Central memory CD8-positive, alpha-beta T cell (primary cell): ENCODE measurements at regions not wholly inside any gene's neighbourhood (a gene's known extent, or its start where the extent isn't known, plus 50 kb on each side); places are given as distances from the start of the nearest gene placed in this dataset.

Experiments
- ATAC-seq: fragments of 150-1000 bp; cut with Tn5 transposase; replicated peaks from 2 replicates; pipeline ENCODE4 v1.10.0; 2022; ENCODE audit warnings: mild to moderate bottlenecking, moderate FRiP score, moderate number of reproducible peaks; ENCODE audit not compliant: poor library complexity, severe bottlenecking; ENCODE audit errors: extremely low read depth
- DNase-seq, 2 donors: peaks; one replicate each; pipeline ENCODE4 v3.0.0; 2021; ENCODE audit warnings: low spot score in 2 of 2
- H3K27ac Mint-ChIP-seq: one replicate; pipeline ENCODE4 v1.8.0; 2022; ENCODE audit warnings: low read depth, mild to moderate bottlenecking, moderate library complexity, mixed read lengths
- H3K27me3 Mint-ChIP-seq: one replicate; pipeline ENCODE4 v1.8.0; 2022; ENCODE audit warnings: mixed read lengths
- H3K36me3 Mint-ChIP-seq: one replicate; pipeline ENCODE4 v1.8.0; 2022; ENCODE audit warnings: mild to moderate bottlenecking, moderate library complexity, mixed read lengths; ENCODE audit not compliant: insufficient read depth
- H3K4me1 Mint-ChIP-seq: one replicate; pipeline ENCODE4 v1.8.0; 2022; ENCODE audit warnings: mixed read lengths
- H3K4me3 Mint-ChIP-seq: one replicate; pipeline ENCODE4 v1.8.0; 2022; ENCODE audit warnings: mild to moderate bottlenecking, moderate library complexity, mixed read lengths
- H3K9me3 Mint-ChIP-seq: one replicate; pipeline ENCODE4 v1.8.0; 2022; ENCODE audit warnings: mixed read lengths

GRCh38 chr4:79088946-79089691 is 149.9 kb upstream of the PAQR3 start:
- Mint-ChIP-seq H3K9me3 (no peaks in the 10 kb centered on the region), H3K36me3 (no peaks in the 10 kb centered on the region), H3K27ac (no peak overlapping the region), H3K4me3 (no peak overlapping the region), H3K4me1 (no peaks in the 10 kb centered on the region), H3K27me3 (no peaks in the 10 kb centered on the region)
- no peak for DNase-seq
- ATAC-seq = no peak

- H3K4me3 Mint-ChIP-seq = no peak overlapping the region
- H3K27ac Mint-ChIP-seq = no peak overlapping the region
- no peaks in the 10 kb centered on the region for H3K27me3 Mint-ChIP-seq
Measured at GRCh38 chr4:79087071-79087470, 147.8 kb upstream of the PAQR3 start.

GRCh38 chr4:79083406-79084010 is 144.3 kb upstream of the PAQR3 start:
- Mint-ChIP-seq H3K9me3 (no peaks in the 10 kb centered on the region), H3K27me3 (no peaks in the 10 kb centered on the region), H3K4me1 (no peaks in the 10 kb centered on the region), H3K4me3 (no peak overlapping the region), H3K27ac (no peak overlapping the region), H3K36me3 (no peaks in the 10 kb centered on the region)
- ATAC-seq (no peak), DNase-seq (no peak)

More at GRCh38 chr4:79087071-79087470, 147.8 kb upstream of the PAQR3 start:
- Mint-ChIP-seq H3K4me1 (no peaks in the 10 kb centered on the region), H3K36me3 (no peaks in the 10 kb centered on the region), H3K9me3 (no peaks in the 10 kb centered on the region)
- ATAC-seq = no peak
- no peak for DNase-seq

DNA sequence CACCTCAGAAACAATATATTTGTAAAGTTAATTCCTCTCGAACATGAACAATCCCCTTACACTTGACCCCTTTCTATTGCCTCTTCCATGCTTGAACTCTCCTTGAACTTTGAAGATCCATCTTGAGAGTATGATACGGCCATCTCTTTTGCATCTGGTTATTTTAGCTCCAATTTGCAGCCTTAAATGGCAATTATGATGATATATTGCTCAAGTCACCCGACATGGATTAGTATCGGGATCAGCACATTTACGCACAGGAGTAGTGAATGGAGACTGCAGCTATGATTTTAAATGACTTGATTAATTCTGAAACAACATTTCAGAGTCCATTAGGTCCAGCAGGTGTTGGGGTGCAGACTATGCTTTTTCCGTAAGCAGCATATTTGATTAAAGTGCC is 143.8 kb upstream of the PAQR3 start:
- no peaks in the 10 kb centered on the region for H3K36me3 Mint-ChIP-seq
- H3K9me3 Mint-ChIP-seq = no peaks in the 10 kb centered on the region
- H3K27me3 Mint-ChIP-seq = no peaks in the 10 kb centered on the region
- no peak overlapping the region for H3K27ac Mint-ChIP-seq
- H3K4me3 Mint-ChIP-seq = no peak overlapping the region
- ATAC-seq (no peak), DNase-seq (no peak)
- H3K4me1 Mint-ChIP-seq = no peaks in the 10 kb centered on the region

DNA sequence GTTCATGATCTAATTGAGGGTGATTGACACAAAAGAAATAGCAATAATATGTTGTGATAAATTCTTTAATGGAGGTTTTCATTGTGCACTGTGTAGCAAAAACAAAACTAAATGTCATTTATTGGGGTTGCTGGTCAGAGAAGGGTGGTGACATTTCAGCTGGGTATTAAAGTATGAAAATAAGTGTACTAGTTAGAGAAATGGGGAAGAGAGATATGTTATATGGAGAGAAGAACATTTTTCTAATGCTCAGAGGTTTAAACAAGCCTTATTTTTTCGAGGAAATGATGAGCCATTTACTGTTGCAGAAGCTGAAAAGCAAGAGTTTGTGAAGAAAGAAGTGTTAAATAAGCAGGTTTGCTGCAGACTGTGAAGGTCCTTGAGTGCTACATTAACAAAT is 142.7 kb upstream of the PAQR3 start:
- Mint-ChIP-seq H3K4me1 (no peaks in the 10 kb centered on the region), H3K36me3 (no peaks in the 10 kb centered on the region), H3K27me3 (no peaks in the 10 kb centered on the region), H3K4me3 (no peak overlapping the region), H3K27ac (no peak overlapping the region), H3K9me3 (no peaks in the 10 kb centered on the region)
- no peak for DNase-seq
- ATAC-seq = no peak

GRCh38 chr4:79078339-79078738 is 139.1 kb upstream of the PAQR3 start:
- no peak overlapping the region for H3K4me3 Mint-ChIP-seq
- peaks cover 6% of the 10 kb centered on the region for H3K9me3 Mint-ChIP-seq
- DNase-seq (no peak), ATAC-seq (no peak)
- H3K4me1 Mint-ChIP-seq = no peaks in the 10 kb centered on the region
- H3K27ac Mint-ChIP-seq = no peak overlapping the region
- no peaks in the 10 kb centered on the region for H3K36me3 Mint-ChIP-seq
- no peaks in the 10 kb centered on the region for H3K27me3 Mint-ChIP-seq

- ATAC-seq = no peak
- H3K27me3 Mint-ChIP-seq = no peaks in the 10 kb centered on the region
Measured at GRCh38 chr4:79074040-79074439, 134.8 kb upstream of the PAQR3 start.

GRCh38 chr4:79073471-79073870 is 134.2 kb upstream of the PAQR3 start:
- Mint-ChIP-seq H3K27ac (no peak overlapping the region), H3K36me3 (no peaks in the 10 kb centered on the region), H3K4me3 (no peak overlapping the region), H3K9me3 (peaks cover 6% of the 10 kb centered on the region), H3K27me3 (no peaks in the 10 kb centered on the region), H3K4me1 (no peaks in the 10 kb centered on the region)
- DNase-seq (no peak), ATAC-seq (no peak)

More at GRCh38 chr4:79074040-79074439, 134.8 kb upstream of the PAQR3 start:
- no peaks in the 10 kb centered on the region for H3K4me1 Mint-ChIP-seq
- H3K27ac Mint-ChIP-seq = no peak overlapping the region
- peaks cover 6% of the 10 kb centered on the region for H3K9me3 Mint-ChIP-seq
- H3K4me3 Mint-ChIP-seq = no peak overlapping the region
- DNase-seq = no peak
- no peaks in the 10 kb centered on the region for H3K36me3 Mint-ChIP-seq

- Mint-ChIP-seq H3K4me1 (no peaks in the 10 kb centered on the region), H3K4me3 (no peak overlapping the region), H3K9me3 (peaks cover 4% of the 10 kb centered on the region), H3K36me3 (no peaks in the 10 kb centered on the region), H3K27me3 (no peaks in the 10 kb centered on the region), H3K27ac (no peak overlapping the region)
- DNase-seq (no peak), ATAC-seq (no peak)
Measured at GRCh38 chr4:79065262-79065661, 126.0 kb upstream of the PAQR3 start.

- Mint-ChIP-seq H3K27me3 (no peaks in the 10 kb centered on the region), H3K9me3 (peaks cover 7% of the 10 kb centered on the region), H3K4me1 (no peaks in the 10 kb centered on the region), H3K36me3 (no peaks in the 10 kb centered on the region), H3K4me3 (no peak overlapping the region), H3K27ac (no peak overlapping the region)
- ATAC-seq (no peak), DNase-seq (no peak)
Measured at GRCh38 chr4:79064806-79065205, 125.6 kb upstream of the PAQR3 start.

- ATAC-seq = no peak
- H3K9me3 Mint-ChIP-seq = peaks cover 9% of the 10 kb centered on the region
- H3K4me3 Mint-ChIP-seq = no peak overlapping the region
- no peaks in the 10 kb centered on the region for H3K27me3 Mint-ChIP-seq
- H3K4me1 Mint-ChIP-seq = no peaks in the 10 kb centered on the region
- no peaks in the 10 kb centered on the region for H3K36me3 Mint-ChIP-seq
- H3K27ac Mint-ChIP-seq = no peak overlapping the region
- no peak for DNase-seq
Measured at GRCh38 chr4:79059631-79060399, 120.6 kb upstream of the PAQR3 start.

GRCh38 chr4:79057772-79058171 is 118.5 kb upstream of the PAQR3 start:
- Mint-ChIP-seq H3K4me1 (no peaks in the 10 kb centered on the region), H3K27ac (no peak overlapping the region), H3K9me3 (peaks cover 11% of the 10 kb centered on the region), H3K27me3 (no peaks in the 10 kb centered on the region), H3K36me3 (no peaks in the 10 kb centered on the region), H3K4me3 (no peak overlapping the region)
- no peak for DNase-seq
- no peak for ATAC-seq

DNA sequence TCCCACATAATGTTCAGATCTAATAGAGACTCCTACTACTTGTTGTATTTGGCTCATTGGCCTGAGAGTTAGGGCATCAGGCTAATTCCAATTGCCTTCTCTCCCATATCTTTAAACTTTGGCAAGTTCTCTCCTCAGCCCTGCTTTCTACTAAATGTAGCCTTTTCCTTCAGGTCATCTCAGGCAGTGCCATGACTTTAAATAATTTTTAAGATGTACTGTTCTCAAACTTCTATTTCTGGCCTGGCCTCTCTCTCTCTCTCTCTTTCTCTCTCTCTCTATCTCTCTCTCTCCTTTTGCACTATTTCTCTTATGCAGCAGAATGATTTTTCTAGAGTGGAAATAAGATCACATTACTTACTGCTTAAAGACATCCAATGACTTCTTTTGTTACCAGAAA is 114.5 kb upstream of the PAQR3 start:
- ATAC-seq (no peak), DNase-seq (no peak)
- H3K36me3 Mint-ChIP-seq = no peaks in the 10 kb centered on the region
- H3K27me3 Mint-ChIP-seq = no peaks in the 10 kb centered on the region
- H3K4me1 Mint-ChIP-seq = no peaks in the 10 kb centered on the region
- no peak overlapping the region for H3K27ac Mint-ChIP-seq
- H3K9me3 Mint-ChIP-seq = peaks cover 5% of the 10 kb centered on the region
- H3K4me3 Mint-ChIP-seq = no peak overlapping the region
